Osteoblast (primary cell): ENCODE measurements at regions not wholly inside any gene's neighbourhood (a gene's known extent, or its start where the extent isn't known, plus 50 kb on each side); places are given as distances from the start of the nearest gene placed in this dataset.

Experiments used
- DNase-seq: peaks from one replicate; pipeline ENCODE4 v3.0.0; 2011; ENCODE audit warnings: low spot score, mixed read lengths; ENCODE audit not compliant: insufficient read length; ENCODE audit errors: missing footprints
- H2AFZ ChIP-seq: 2 replicates; pipeline ENCODE4 v1.6.0; 2011; ENCODE audit warnings: mild to moderate bottlenecking, low read length
- H3K27ac ChIP-seq: 2 replicates; pipeline ENCODE4 v1.5.1; 2011; ENCODE audit warnings: mild to moderate bottlenecking, low read depth, low read length, moderate library complexity
- H3K27me3 ChIP-seq: 2 replicates; pipeline ENCODE4 v1.6.0; 2012; ENCODE audit warnings: mild to moderate bottlenecking, control low read depth, inconsistent platforms, low read length, moderate library complexity; ENCODE audit not compliant: insufficient read depth
- H3K36me3 ChIP-seq: 2 replicates; pipeline ENCODE4 v1.5.1; 2011; ENCODE audit warnings: mild to moderate bottlenecking, low read length, control low read depth, moderate library complexity; ENCODE audit not compliant: insufficient read depth
- H3K4me1 ChIP-seq: 2 replicates; pipeline ENCODE4 v1.5.1; 2011; ENCODE audit warnings: mild to moderate bottlenecking, low read length, control low read depth, moderate library complexity; ENCODE audit not compliant: insufficient read depth
- H3K4me2 ChIP-seq: 2 replicates; pipeline ENCODE4 v1.6.0; 2011; ENCODE audit warnings: mild to moderate bottlenecking, low read length; ENCODE audit not compliant: insufficient read depth
- H3K4me3 ChIP-seq: fragments of 200-600 bp; sonication (generic); 3 replicates; pipeline ENCODE4 v1.5.1; 2012; ENCODE audit warnings: mild to moderate bottlenecking, low read length, inconsistent platforms; ENCODE audit not compliant: insufficient read depth
- H3K79me2 ChIP-seq: 2 replicates; pipeline ENCODE4 v1.6.0; 2012; ENCODE audit warnings: mild to moderate bottlenecking, low read length, control low read depth, inconsistent platforms; ENCODE audit not compliant: insufficient read depth
- H3K9me3 ChIP-seq: 2 replicates; pipeline ENCODE4 v1.5.1; 2011; ENCODE audit warnings: low read depth, low read length, control low read depth
- H4K20me1 ChIP-seq: 2 replicates; pipeline ENCODE4 v1.6.0; 2012; ENCODE audit warnings: mild to moderate bottlenecking, low read length, control low read depth; ENCODE audit not compliant: insufficient read depth
- CTCF ChIP-seq: IDR thresholded peaks from 2 replicates; pipeline ENCODE4 v1.5.1; 2011; ENCODE audit warnings: mild to moderate bottlenecking, low read depth, low read length, moderate library complexity; ENCODE audit errors: extremely low read depth

DNA sequence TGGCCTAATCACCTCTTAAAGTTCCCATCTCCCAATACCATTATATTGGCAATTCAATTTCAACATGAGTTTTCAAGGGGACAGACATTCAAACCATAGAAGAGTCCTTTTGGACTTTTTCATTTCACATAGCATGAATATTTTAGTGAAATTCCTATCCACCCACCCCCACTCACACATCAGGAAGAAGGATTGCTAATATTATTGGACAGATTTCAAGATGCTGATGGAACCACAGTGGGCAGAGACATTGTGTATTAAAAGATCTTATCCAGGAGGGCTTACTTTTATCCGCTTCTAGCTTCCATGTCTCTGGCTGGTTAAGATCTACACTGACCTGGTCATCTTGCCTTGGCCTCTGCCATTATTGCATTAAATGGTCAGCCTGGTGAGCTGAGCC is 297.4 kb upstream of the ACVR2A start:
- Histone ChIP-seq H3K27ac (no peak overlapping the region), H4K20me1 (no peaks in the 10 kb centered on the region), H3K4me1 (no peaks in the 10 kb centered on the region), H3K27me3 (no peaks in the 10 kb centered on the region), H3K36me3 (no peaks in the 10 kb centered on the region), H3K79me2 (no peaks in the 10 kb centered on the region), H3K4me3 (no peak overlapping the region), H3K4me2 (no peak overlapping the region), H2AFZ (no peak overlapping the region), H3K9me3 (peaks cover 3% of the 10 kb centered on the region)
- no peak for TF ChIP-seq CTCF
- no peak for DNase-seq

DNA sequence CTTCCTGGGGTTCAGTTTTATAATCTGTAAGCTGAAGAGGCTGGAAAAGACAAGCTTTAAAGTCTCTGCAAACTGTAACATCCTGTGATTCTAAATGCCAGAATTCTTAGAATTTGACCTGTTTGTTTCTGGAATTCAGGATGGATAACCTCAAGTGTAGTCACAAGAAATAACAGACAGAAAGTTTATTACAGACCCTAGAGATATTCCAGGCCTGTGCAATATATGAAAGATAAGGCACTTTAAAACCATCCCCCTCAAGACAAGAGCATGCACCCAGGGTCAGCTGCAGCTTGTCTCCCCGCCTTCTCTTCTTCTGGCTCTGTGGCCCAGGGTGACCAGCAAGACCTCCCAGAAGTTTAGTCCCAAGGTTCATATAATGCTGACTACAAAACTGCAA is 298.7 kb upstream of the ACVR2A start:
- H3K4me2 ChIP-seq = no peak overlapping the region
- TF ChIP-seq CTCF = no peak

DNA sequence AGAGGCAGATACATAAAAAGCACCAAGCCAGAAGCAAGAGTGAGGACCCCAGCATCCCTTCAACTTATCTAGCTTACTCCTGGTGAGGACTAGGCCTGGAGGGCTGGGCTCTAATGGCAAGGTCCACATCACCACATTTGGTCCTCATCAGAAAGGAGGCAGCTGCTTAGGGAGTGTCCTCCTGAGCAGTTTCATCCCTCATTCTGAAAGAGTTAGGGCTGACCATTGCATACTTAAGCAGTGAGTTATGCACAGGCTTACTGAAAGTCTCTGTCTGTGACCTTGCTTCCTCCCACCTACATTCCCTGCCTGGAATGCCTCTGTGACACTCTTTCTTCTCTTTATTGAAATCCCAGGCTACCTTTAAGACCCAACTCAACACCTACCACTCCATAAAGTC is 301.8 kb upstream of the ACVR2A start:
- H3K4me2 ChIP-seq = no peak overlapping the region
- no peak overlapping the region for H3K4me3 ChIP-seq
- no peak overlapping the region for H3K27ac ChIP-seq
- DNase-seq = peak; percentile 48
- no peak for TF ChIP-seq CTCF
- H3K4me1 ChIP-seq = no peaks in the 10 kb centered on the region
- H3K27me3 ChIP-seq = no peaks in the 10 kb centered on the region
- H3K79me2 ChIP-seq = no peaks in the 10 kb centered on the region
- H3K36me3 ChIP-seq = no peaks in the 10 kb centered on the region
- no peak overlapping the region for H2AFZ ChIP-seq
- H4K20me1 ChIP-seq = no peaks in the 10 kb centered on the region
- peaks cover 3% of the 10 kb centered on the region for H3K9me3 ChIP-seq

More for the DNA sequence above, 298.7 kb upstream of the ACVR2A start:
- no peak overlapping the region for H3K4me3 ChIP-seq
- no peaks in the 10 kb centered on the region for H3K27me3 ChIP-seq
- no peak overlapping the region for H3K27ac ChIP-seq
- no peaks in the 10 kb centered on the region for H3K79me2 ChIP-seq
- H4K20me1 ChIP-seq = no peaks in the 10 kb centered on the region
- no peak for DNase-seq
- H3K36me3 ChIP-seq = no peaks in the 10 kb centered on the region
- H3K4me1 ChIP-seq = no peaks in the 10 kb centered on the region
- H3K9me3 ChIP-seq = peaks cover 3% of the 10 kb centered on the region
- H2AFZ ChIP-seq = no peak overlapping the region

GRCh38 chr2:147542351-147542750 is 302.5 kb upstream of the ACVR2A start:
- no peak for TF ChIP-seq CTCF
- Histone ChIP-seq H3K9me3 (no peaks in the 10 kb centered on the region), H3K27me3 (no peaks in the 10 kb centered on the region), H3K4me2 (no peak overlapping the region), H3K27ac (no peak overlapping the region), H2AFZ (no peak overlapping the region), H3K4me3 (no peak overlapping the region), H4K20me1 (no peaks in the 10 kb centered on the region), H3K79me2 (no peaks in the 10 kb centered on the region), H3K4me1 (no peaks in the 10 kb centered on the region), H3K36me3 (no peaks in the 10 kb centered on the region)
- DNase-seq = no peak
